ENCODE measurements at regions not wholly inside any gene's neighbourhood (a gene's known extent, or its start where the extent isn't known, plus 50 kb on each side); places are given as distances from the start of the nearest gene placed in this dataset.

GRCh38 chr11:121797496-121797895, 318.5 kb downstream of the BLID start:
- no peak for TF ChIP-seq CTCF (conservative IDR thresholded peaks at IDR 0.05; ENCODE audit: low read depth, low read length)
- no peak overlapping the region for H3K4me3 ChIP-seq (ENCODE audit: low read depth, low read length)
- no peak for DNase-seq (ENCODE audit: low read depth)

GRCh38 chr11:121795174-121795573, 320.8 kb downstream of the BLID start:
- TF ChIP-seq CTCF (conservative IDR thresholded peaks at IDR 0.05; ENCODE audit: low read depth, low read length), result no peak
- no peak overlapping the region for H3K4me3 ChIP-seq (ENCODE audit: low read depth, low read length)
- no peak for DNase-seq (ENCODE audit: low read depth)

GRCh38 chr11:121794671-121795141, 321.3 kb downstream of the BLID start:
- TF ChIP-seq CTCF (conservative IDR thresholded peaks at IDR 0.05; ENCODE audit: low read depth, low read length), result no peak
- H3K4me3 ChIP-seq (ENCODE audit: low read depth, low read length), result no peak overlapping the region
- DNase-seq (ENCODE audit: low read depth), result no peak

GRCh38 chr11:121793916-121794315, 322.1 kb downstream of the BLID start:
- TF ChIP-seq CTCF (conservative IDR thresholded peaks at IDR 0.05; ENCODE audit: low read depth, low read length), result no peak
- DNase-seq (ENCODE audit: low read depth), result no peak

GRCh38 chr11:121793291-121793690, 322.7 kb downstream of the BLID start:
- DNase-seq (ENCODE audit: low read depth), result no peak
- H3K4me3 ChIP-seq (ENCODE audit: low read depth, low read length), result no peak overlapping the region
- no peak for TF ChIP-seq CTCF (conservative IDR thresholded peaks at IDR 0.05; ENCODE audit: low read depth, low read length)

More at GRCh38 chr11:121793916-121794315, 322.1 kb downstream of the BLID start:
- no peak overlapping the region for H3K4me3 ChIP-seq (ENCODE audit: low read depth, low read length)

- no peak for TF ChIP-seq CTCF (conservative IDR thresholded peaks at IDR 0.05; ENCODE audit: low read depth, low read length)
- H3K4me3 ChIP-seq (ENCODE audit: low read depth, low read length), result no peak overlapping the region
- no peak for DNase-seq (ENCODE audit: low read depth)
Observed at GRCh38 chr11:121792185-121792584, 323.8 kb downstream of the BLID start.

GRCh38 chr11:121790430-121790829, 325.6 kb downstream of the BLID start:
- H3K4me3 ChIP-seq (ENCODE audit: low read depth, low read length), result no peak overlapping the region
- DNase-seq (ENCODE audit: low read depth), result peak; percentile 26
- no peak for TF ChIP-seq CTCF (conservative IDR thresholded peaks at IDR 0.05; ENCODE audit: low read depth, low read length)
